HG03558 (cell line): ENCODE measurements at regions not wholly inside any gene's neighbourhood (a gene's known extent, or its start where the extent isn't known, plus 50 kb on each side); places are given as distances from the start of the nearest gene placed in this dataset.
"Not testable (repeated sequence)": the region's sequence is repeated elsewhere in the genome, so short reads cannot be mapped to it uniquely, and the experiment has no call there.

ENCODE experiments used
- ATAC-seq: cut with Tn5 transposase; IDR thresholded peaks from one replicate; pipeline ENCODE4 v1.9.1; 2021; ENCODE audit warnings: moderate number of reproducible peaks; ENCODE audit not compliant: unreplicated experiment; ENCODE audit errors: extremely low read depth

DNA sequence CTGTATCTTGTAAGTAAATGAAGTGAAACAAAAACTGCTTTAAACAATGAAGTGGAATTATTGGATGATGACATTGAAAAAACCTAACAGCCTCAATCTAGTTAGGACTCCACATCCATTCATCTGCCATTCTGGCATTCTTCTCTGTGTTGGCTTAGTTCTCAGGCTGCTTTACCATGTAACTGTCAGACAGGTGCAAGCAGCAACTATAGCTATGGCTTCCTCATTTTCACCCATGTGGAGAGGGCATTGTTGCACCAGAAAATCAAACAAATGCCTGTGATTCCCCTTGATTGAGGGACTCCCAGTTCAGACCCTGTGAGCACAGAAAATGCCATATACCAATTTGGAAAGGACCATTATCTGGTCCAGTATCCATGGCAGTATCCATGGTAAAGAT, 129.5 kb upstream of the NYAP2 start:
- ATAC-seq = no peak

DNA sequence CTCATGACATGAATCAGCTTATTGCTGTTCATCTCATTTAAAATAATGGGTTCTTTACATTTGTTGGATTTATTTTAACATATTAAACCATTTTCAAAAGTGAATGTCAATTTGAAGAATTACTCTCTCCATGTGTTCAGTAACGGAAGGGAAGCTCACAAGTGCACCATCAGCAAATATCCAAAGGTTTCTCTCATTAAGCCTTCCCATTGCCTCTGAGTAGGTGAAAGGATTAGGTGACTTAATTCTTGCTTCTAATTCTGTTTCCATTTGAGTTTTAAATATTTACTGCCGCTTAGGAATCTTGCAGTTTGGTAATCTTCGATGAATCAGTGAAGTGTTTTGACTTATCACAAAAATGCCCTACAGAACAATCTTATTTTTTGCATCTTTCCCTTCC, 145.1 kb upstream of the NYAP2 start:
- ATAC-seq = no peak

DNA sequence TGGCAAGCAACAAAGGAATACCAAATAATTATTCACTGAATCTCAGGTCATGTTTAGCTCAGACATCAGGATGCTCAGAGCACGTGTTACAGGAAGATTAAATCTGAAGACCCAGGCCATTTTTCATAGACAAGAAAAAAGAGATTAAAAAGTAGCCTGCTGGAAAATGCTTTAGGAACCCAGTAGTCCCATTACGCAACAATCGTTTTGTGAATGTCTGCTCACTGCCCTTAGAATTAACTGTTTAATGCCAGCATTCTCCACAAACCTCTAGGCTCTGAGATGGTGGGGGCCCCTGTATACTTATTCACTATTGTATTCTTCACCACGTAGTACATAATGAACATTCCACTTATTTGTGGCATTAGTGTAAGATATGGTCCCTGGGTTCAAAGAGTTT, 154.6 kb upstream of the NYAP2 start:
- ATAC-seq = no peak

- ATAC-seq = no peak
These were observed 162.7 kb upstream of the NYAP2 start for GRCh38 chr2:225236769-225237323.

DNA sequence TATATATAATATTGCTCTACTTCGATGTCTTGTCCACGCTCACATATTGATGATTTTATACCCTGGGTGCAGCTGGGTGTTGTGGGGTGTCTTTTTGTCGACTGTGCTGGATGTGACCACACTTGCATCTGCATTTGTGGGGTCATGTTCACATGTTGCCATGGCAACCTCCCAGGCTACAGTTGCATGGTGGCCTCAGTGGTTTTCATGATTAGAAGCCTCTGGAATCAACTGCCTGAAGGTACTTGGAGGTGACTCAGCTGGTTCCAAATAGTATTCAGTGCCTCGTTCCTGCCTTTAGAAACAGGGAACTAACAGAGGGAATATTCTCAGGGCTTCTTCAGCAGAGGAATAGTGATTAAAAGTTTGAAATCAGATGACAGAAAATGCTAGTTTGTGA, 166.3 kb upstream of the NYAP2 start:
- ATAC-seq = no peak

DNA sequence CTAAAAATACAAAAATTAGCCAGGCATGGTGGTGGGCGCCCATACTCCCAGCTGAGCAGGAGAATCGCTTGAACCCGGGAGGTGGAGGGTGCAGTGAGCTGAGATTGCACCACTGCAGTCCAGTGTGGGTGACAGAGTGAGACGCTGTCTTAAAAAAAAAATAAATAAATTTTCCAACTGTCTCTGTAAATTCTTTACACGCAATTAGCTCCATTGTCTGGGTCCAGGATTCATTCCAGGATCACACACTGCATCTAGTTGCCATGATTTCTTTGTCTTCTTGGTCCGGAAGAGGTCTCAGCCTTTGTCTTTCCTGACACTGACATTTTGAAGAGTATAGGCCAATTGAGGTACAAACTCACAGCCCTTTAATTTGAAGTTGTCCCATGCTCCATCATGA, 167.6 kb upstream of the NYAP2 start:
- no peak for ATAC-seq

- not testable (repeated sequence) for ATAC-seq
These were observed 170.2 kb upstream of the NYAP2 start for GRCh38 chr2:225229346-225229745.

DNA sequence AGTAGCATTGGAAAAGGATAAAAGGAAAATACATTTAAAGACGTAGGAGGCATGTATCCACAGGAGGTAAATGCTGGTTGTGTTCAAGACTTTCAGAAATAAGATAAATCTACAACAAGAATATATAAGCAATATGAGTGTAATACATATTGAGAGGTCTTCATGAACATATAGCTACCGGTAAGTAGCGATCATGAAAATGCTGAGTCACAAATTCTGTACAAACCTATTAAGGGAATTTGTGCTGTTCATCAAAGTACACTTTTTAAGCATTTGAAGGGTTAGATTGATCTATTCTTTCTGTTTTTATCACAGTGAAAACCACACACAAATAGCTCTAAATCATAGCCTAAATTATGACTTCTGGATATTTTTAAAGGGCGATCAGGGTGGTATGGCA, 173.1 kb upstream of the NYAP2 start:
- ATAC-seq = no peak

DNA sequence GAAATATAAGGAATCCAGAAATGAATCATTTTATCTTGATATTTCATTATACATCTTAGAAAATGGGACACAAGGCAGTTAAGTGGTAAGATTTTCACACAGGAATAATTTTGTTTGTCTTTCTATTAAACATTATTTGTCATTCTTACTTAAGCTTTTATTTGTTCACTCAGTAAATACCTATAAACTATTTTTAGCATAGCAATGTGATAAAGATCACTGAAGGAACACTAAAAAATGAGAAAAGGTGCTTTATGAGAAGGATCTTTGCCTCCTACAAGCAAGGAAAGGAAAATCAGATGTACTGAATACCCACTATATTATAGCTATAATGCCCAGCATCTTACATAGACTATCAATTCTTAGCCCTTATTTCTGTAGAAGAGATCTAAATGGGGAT, 176.2 kb upstream of the NYAP2 start:
- ATAC-seq = no peak

DNA sequence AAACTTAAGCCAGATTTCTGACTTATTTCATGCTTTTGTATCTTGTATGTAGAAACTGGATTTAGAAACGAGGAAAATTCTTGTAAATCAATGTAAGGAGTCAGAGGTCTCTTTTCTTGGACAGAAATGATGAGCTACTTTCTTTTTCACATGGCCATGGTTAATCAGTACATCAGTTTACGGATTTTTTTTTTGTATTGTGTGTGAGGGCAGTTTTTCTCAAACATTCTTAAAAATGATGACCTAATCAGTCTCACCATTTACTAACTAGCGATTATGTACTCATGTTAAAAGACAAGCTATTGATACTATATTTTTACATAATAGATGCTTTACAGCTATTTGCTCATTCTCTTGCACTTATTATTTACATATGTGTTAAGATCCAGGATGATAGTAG, 165.2 kb upstream of the DOCK10 start:
- ATAC-seq = no peak

GRCh38 chr2:225207043-225207442, 164.8 kb upstream of the DOCK10 start:
- no peak for ATAC-seq

GRCh38 chr2:225196579-225196978, 154.3 kb upstream of the DOCK10 start:
- ATAC-seq = no peak

GRCh38 chr2:225192869-225193268, 150.6 kb upstream of the DOCK10 start:
- ATAC-seq = no peak

DNA sequence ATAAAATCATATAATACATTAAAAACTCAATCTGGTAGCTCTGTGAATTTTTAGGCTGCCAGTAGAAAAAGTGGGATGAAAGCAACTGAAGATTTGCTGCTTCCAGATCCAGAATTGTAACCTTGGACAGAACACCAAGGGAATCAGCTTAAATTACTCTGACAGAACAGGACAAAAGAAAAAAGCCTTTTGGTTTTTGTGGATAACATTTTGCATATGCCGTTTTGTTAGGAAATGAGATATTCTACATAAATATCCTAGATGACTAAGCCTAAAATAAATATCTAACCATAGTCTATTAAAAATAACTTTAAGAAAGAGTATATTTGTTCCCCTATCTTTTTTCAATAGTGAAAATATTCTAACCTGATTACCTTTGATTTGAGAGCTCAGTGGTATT, 148.7 kb upstream of the DOCK10 start:
- no peak for ATAC-seq

DNA sequence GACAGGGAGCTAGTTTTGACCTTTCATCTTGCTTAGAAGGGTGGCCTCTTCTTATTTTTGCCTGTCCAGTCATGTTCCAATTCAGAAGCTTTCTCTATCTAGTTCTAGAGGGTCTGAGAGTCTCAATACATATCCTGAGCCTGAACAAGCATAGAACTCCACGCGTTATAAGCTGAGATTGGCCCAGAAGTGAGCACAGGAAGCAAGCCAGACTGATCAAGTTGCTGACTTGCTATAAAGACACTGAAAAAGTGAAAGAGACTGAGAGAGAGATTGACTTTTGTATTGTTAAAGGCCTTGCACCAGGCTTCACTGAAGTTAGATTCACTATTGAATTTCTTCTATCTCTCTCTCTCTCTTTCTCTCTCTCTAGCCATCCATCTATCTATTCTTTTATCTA, 142.7 kb upstream of the DOCK10 start:
- ATAC-seq = no peak

- no peak for ATAC-seq
These were observed 139.9 kb upstream of the DOCK10 start for GRCh38 chr2:225182126-225182525.

- ATAC-seq = no peak
These were observed 134.8 kb upstream of the DOCK10 start for GRCh38 chr2:225177098-225177497.

DNA sequence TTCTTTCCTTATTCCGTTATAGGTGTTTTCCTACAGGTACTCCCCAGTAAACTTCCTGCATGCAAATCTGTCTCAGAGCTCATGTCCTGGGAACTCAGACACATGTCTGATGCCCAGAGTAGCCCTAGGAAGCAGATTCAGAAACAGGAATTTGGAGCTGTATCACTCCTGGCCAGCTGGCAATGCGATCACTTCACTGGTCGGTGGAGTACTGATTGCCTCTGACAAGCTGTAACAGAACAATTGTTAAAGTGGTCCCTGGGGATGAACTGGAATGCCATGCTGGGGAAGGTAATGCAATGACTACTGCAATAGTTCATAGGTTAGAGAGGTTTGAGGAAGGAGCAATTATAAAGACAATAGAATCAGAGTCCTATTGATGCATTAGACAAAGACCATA, 131.6 kb upstream of the DOCK10 start:
- no peak for ATAC-seq

- ATAC-seq = no peak
These were observed 129.1 kb upstream of the DOCK10 start for GRCh38 chr2:225171350-225171749.

GRCh38 chr2:225170162-225170561, 127.9 kb upstream of the DOCK10 start:
- no peak for ATAC-seq

DNA sequence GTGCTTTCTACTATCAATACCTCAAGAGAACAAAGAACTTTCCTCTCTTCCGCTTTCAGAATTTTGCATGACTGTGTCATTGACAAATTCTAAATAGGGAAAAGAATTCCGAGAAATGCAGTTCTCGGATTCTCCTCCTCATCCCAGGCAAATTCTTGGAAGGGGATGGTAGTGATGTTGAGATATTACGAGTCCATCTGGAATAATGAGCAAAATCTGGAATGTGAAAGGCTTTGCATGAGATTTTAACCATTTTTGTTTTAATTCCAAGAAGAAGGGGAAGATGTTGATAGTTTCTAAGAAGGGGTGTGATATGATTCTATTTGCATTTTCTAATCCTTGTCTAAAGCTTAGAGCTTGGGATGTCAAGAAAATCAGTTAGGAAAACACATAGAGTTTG, 127.1 kb upstream of the DOCK10 start:
- no peak for ATAC-seq

DNA sequence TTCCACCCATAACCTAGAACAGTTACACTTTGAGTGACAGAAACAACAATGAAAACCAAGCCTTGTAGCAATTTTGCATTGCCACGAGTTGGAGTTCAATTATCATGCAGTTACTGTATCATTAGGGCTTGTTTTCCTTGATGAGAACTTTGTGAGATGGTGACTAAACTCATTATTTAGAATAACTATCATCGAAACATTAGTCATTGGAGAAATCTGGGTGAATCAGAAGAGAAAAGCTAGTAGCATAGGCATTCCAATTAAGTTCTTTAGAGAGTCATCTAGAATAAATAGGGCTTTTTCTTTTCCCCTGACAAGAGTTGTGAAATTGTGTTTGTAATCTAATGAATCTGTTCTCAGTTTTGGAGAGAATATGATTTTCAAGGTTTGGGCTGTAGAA, 122.8 kb upstream of the DOCK10 start:
- ATAC-seq = no peak
